Esophagus squamous epithelium (tissue), 4 donors: ENCODE measurements at regions not wholly inside any gene's neighbourhood (a gene's known extent, or its start where the extent isn't known, plus 50 kb on each side); places are given as distances from the start of the nearest gene placed in this dataset.

ENCODE experiments used
- CTCF ChIP-seq, 6 experiments: fragments of 450-650 bp in 4 of 6; fragments of 200-600 bp in 2 of 6; sonication (generic) in 2 of 6; IDR thresholded peaks; one replicate each; pipeline ENCODE4 v1.5.1; 2016 to 2019; ENCODE audit warnings: antibody characterized with exemption in 6 of 6, mild to moderate bottlenecking in 4 of 6, moderate library complexity in 4 of 6
- POLR2A ChIP-seq, 4 donors: fragments of 450-650 bp; IDR thresholded peaks; one replicate each; pipeline ENCODE4 v1.6.1; 2017; ENCODE audit warnings: antibody characterized with exemption in 4 of 4, mild to moderate bottlenecking in 4 of 4, moderate library complexity in 3 of 4

GRCh38 chr12:94879542-94879941 is 124.0 kb downstream of the NDUFA12 start:
- TF ChIP-seq CTCF (IDR thresholded peaks at IDR 0.05) = no peak
- no peak for TF ChIP-seq POLR2A (IDR thresholded peaks at IDR 0.05)
